ENCODE measurements at regions not wholly inside any gene's neighbourhood (a gene's known extent, or its start where the extent isn't known, plus 50 kb on each side); places are given as distances from the start of the nearest gene placed in this dataset.

GRCh38 chr9:79952401-79952800, 380.6 kb downstream of the TLE4 start:
- ATAC-seq (no peak), DNase-seq (no peak)
- H3K27ac ChIP-seq = no peak overlapping the region
- no peaks in the 10 kb centered on the region for H3K9me3 ChIP-seq
- H3K36me3 ChIP-seq = no peaks in the 10 kb centered on the region
- intact Hi-C loops (cut with DNase I; ENCODE audit: low total_unique reads) (no loop called here), in situ Hi-C loops (cut with MboI; ENCODE audit: low sequenced_read_pairs in 4 of 4) (loop anchor here in 1 of 4 donors (25.0 kb wide), 1 partner anchor 390 kb away; the partner anchor contains the start of gene TLE4)
- TF ChIP-seq, protein P1, sequence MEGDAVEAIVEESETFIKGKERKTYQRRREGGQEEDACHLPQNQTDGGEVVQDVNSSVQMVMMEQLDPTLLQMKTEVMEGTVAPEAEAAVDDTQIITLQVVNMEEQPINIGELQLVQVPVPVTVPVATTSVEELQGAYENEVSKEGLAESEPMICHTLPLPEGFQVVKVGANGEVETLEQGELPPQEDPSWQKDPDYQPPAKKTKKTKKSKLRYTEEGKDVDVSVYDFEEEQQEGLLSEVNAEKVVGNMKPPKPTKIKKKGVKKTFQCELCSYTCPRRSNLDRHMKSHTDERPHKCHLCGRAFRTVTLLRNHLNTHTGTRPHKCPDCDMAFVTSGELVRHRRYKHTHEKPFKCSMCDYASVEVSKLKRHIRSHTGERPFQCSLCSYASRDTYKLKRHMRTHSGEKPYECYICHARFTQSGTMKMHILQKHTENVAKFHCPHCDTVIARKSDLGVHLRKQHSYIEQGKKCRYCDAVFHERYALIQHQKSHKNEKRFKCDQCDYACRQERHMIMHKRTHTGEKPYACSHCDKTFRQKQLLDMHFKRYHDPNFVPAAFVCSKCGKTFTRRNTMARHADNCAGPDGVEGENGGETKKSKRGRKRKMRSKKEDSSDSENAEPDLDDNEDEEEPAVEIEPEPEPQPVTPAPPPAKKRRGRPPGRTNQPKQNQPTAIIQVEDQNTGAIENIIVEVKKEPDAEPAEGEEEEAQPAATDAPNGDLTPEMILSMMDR (IDR thresholded peaks at IDR 0.05 in 4 of 5, conservative IDR thresholded peaks at IDR 0.05 in 1 of 5) = no peak
- TF ChIP-seq POLR2A (IDR thresholded peaks at IDR 0.05) = no peak
- H3K27me3 ChIP-seq = no peaks in the 10 kb centered on the region
- H3K4me1 ChIP-seq = no peaks in the 10 kb centered on the region
- no peak overlapping the region for H3K4me3 ChIP-seq

DNA sequence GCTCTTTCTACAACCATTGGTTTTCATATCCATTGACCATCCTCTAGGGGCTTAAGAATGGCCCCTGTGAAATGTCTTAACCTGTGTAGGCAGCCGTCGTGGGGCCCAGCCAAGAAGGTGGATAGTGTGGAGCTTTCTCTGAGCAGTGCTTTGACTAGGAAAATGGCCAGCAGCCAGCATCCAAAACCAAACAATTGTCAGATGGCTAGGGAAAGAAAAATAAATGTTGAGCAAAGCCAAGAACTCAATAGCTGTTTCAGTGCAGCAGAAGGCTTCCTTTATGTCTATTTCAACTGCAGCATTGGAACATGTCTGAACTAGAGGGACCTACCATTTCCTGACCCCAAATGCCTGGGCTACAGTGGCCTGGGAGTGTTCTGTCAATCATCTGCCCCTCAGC, 374.9 kb downstream of the TLE4 start:
- H3K36me3 ChIP-seq = no peaks in the 10 kb centered on the region
- intact Hi-C loops (cut with DNase I; ENCODE audit: low total_unique reads) = no loop called here
- no peak for TF ChIP-seq POLR2A (IDR thresholded peaks at IDR 0.05)
- TF ChIP-seq, protein P1 (IDR thresholded peaks at IDR 0.05 in 4 of 5, conservative IDR thresholded peaks at IDR 0.05 in 1 of 5) = no peak
- in situ Hi-C loops (cut with MboI; ENCODE audit: low sequenced_read_pairs in 4 of 4) = no loop called here
- DNase-seq (no peak), ATAC-seq (no peak)
- H3K9me3 ChIP-seq = no peaks in the 10 kb centered on the region
- H3K4me3 ChIP-seq = no peak overlapping the region
- H3K27ac ChIP-seq = no peak overlapping the region
- no peaks in the 10 kb centered on the region for H3K4me1 ChIP-seq
- H3K27me3 ChIP-seq = no peaks in the 10 kb centered on the region

DNA sequence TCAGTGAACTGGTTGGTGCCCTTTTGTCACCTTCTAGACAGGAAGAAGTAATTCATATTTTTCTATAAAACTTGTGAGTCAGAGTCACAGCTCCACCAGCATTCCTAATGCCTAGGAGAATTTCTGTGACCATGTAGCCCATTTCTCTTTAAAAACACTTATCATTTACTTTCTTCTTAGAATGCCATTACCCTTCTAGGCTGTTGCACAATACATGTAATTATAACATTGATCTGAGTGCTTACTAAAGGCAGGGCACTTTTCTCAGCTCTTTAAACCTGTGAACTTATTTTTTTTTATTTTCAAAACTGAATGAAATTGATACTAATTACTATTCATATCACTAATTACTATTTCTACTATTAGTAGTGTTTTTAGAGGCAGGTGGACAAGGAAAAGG, 373.7 kb downstream of the TLE4 start:
- Histone ChIP-seq H3K4me1 (no peaks in the 10 kb centered on the region), H3K27ac (no peak overlapping the region), H3K36me3 (no peaks in the 10 kb centered on the region), H3K4me3 (no peak overlapping the region), H3K9me3 (no peaks in the 10 kb centered on the region), H3K27me3 (no peaks in the 10 kb centered on the region)
- intact Hi-C loops (cut with DNase I; ENCODE audit: low total_unique reads) = no loop called here
- no peak for TF ChIP-seq POLR2A (IDR thresholded peaks at IDR 0.05)
- TF ChIP-seq, protein P1 (IDR thresholded peaks at IDR 0.05 in 4 of 5, conservative IDR thresholded peaks at IDR 0.05 in 1 of 5) = no peak
- DNase-seq (no peak), ATAC-seq (no peak)
- in situ Hi-C loops (cut with MboI; ENCODE audit: low sequenced_read_pairs in 4 of 4) = no loop called here

DNA sequence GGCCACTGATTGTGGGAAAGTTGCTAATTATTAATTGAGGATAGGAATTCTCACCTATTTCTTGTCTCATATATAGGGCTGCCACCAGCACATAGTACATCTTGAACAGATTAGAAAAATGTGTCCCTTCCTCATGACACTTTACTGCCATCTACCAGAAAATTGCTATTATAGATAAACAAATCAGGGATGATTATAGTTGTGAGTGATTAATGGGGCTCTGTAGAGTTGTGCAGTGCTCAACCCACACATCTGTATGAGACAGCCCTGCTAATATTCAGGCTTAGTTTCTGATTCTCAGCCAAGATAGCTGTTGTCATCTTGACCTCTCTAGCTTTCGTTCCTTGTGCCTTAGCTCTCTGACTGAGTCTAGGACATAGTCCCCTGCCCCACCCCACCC, 373.3 kb downstream of the TLE4 start:
- H3K4me3 ChIP-seq = no peak overlapping the region
- H3K27ac ChIP-seq = no peak overlapping the region
- DNase-seq (no peak), ATAC-seq (no peak)
- H3K27me3 ChIP-seq = no peaks in the 10 kb centered on the region
- intact Hi-C loops (cut with DNase I; ENCODE audit: low total_unique reads) (no loop called here), in situ Hi-C loops (cut with MboI; ENCODE audit: low sequenced_read_pairs in 4 of 4) (no loop called here)
- no peaks in the 10 kb centered on the region for H3K9me3 ChIP-seq
- H3K4me1 ChIP-seq = peaks cover 0 to under 1% of the 10 kb centered on the region in 2 donors
- TF ChIP-seq, protein P1 (IDR thresholded peaks at IDR 0.05 in 4 of 5, conservative IDR thresholded peaks at IDR 0.05 in 1 of 5) = no peak
- TF ChIP-seq POLR2A (IDR thresholded peaks at IDR 0.05) = no peak
- H3K36me3 ChIP-seq = no peaks in the 10 kb centered on the region

- Histone ChIP-seq H3K9me3 (no peaks in the 10 kb centered on the region), H3K27ac (no peak overlapping the region), H3K4me1 (peaks cover 0 to 6% of the 10 kb centered on the region in 2 donors), H3K27me3 (no peaks in the 10 kb centered on the region), H3K4me3 (no peak overlapping the region), H3K36me3 (no peaks in the 10 kb centered on the region)
- no peak for TF ChIP-seq POLR2A (IDR thresholded peaks at IDR 0.05)
- intact Hi-C loops (cut with DNase I; ENCODE audit: low total_unique reads) (loop anchor here (1.0 kb wide), 1 partner anchor 36 kb away; no protein-coding TSS in a partner anchor), in situ Hi-C loops (cut with MboI; ENCODE audit: low sequenced_read_pairs in 4 of 4) (no loop called here)
- ATAC-seq (no peak), DNase-seq (no peak)
Observed at GRCh38 chr9:79940919-79941318, 369.2 kb downstream of the TLE4 start.
